Left colon (tissue), 2 donors: ENCODE measurements at regions not wholly inside any gene's neighbourhood (a gene's known extent, or its start where the extent isn't known, plus 50 kb on each side); places are given as distances from the start of the nearest gene placed in this dataset.

Source experiments
- ATAC-seq: fragments of 200-7000 bp; cut with Tn5 transposase; one replicate; pipeline ENCODE4 v1.9.1; 2020; ENCODE audit warnings: mild to moderate bottlenecking, moderate library complexity
- DNase-seq, 2 donors: peaks; one replicate each; pipeline ENCODE4 v3.0.0-alpha.2; 2020
- intact Hi-C, 2 donors: fragments of 100-400 bp; cut with DNase I in 1 of 2; cut with micrococcal nuclease in 1 of 2; formaldehyde crosslinking; loops; one replicate each; pipeline versions ENCODE4 v1.11.2 to v1.14.0; 2022; cut with DNase I, micrococcal nuclease
- donor health status: DM: no; HTN: no; CAD: no.
- donor health status: DM: yes; HTN: yes; CAD: no.

GRCh38 chr1:91575909-91576519 lies 75.4 kb downstream of the CDC7 start:
- intact Hi-C loops: no loop called here
- ATAC-seq (no peak), DNase-seq (no peak)

DNA sequence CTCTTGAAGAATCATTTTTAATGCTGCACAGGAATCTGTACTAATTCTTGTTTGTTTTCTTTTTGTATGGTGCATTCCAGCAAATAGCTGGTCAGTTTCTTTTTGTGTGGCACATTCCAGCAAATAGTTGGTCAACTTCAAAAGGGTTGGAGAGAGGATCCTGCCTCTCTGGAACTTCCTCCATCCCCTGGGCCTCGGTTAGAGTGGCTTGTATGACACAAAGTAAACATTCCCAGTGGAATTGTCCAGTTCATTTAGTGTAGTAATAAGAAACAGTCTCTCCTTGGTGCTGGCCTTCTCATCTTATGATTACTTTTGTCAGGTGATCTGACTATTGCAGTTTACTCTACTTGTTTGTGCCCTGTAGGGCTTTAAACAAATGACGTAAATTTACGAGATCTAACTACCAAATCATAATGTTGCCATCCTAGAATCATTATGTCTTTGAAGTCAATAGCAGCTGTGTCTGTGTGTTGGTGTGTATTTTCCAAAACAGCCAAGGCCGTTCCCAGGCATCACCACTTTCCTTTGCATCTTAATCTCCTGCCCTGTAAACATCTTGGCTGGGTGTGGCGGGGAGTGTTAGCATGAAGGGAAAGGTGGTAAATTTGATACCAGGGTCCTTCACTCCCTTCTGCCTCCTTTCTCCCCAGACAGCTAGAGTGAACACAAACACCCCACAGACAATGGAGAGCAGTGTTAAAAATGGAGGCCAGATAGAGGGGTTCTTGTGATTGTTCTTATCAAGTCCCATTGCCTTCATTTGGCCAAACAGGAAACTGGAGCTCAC lies 77.9 kb downstream of the CDC7 start:
- ATAC-seq: peak; percentile 37
- intact Hi-C loops: no loop called here
- DNase-seq: no peak

DNA sequence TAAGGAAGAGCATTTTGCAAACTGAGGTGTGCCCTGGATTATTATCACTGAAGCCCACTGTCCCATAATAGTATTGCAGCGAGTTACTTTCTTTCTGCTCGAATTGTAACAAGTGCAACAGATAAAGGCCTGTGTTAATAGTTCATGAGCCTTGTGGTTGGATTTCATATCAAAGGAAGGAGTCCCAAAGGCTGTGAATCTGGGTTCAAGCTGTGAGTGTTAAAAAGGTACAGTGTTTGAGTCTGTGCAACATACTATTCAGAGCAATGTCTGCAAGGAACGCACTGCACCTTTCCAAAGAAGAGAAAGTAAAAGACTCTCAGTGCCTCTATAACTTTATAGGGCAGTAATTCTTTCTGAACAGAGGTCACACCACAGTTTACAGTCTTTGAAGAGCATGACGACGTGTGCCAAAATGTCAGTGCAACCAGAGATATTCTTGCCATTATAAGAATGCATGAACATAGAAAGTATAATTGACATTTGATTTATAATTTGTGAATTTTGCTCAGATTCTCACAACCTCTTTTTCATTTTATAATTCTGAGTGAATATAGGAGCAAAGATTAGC lies 79.1 kb downstream of the CDC7 start:
- intact Hi-C loops: no loop called here
- ATAC-seq: peak; percentile 93
- peak in 1 of 2 donors; percentile 19 for DNase-seq

DNA sequence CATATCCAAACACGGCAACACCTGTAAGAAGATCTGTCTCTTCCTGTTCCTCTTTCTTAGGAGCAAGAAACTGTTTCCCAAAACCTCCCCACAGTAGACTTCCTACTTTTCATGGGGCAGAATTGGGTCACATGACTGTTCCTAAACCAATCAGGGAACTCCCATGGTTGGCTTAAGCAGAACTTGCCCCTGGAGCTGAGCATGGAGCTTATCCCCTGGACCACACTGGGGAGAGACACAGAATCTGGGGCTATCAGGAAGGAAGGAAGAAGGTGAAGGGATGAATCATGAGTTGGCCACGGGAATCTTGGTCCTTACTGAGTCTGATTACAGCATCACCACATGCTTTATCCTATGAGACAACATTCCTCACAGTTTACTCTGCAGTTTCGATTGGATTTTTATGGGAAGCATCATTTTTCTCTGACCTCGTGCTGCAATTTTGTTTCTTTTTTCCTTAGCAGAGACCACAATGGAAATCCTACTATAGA lies 81.8 kb downstream of the CDC7 start:
- intact Hi-C loops: no loop called here
- DNase-seq (no peak), ATAC-seq (no peak)

DNA sequence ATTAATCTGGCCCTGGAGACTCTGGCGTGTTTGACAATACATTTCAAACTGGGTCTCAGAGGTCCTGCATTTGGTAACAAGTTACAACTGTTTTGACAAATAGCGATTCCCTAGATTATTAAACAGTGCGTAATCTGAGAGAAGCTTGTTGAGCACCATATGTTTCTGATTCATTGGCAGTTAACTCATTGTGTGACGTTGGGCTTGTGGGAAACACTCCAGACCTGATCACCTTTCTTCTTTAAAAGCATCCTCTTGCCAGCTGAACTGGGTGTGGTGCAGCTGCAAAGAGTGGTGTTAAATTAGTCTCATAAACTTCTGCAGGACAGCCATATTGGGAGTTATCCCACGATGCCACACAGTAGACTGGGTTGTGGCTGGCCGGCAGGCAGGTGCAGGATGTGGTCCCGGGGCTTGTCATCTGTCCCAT lies 82.7 kb downstream of the CDC7 start:
- peak; percentile 26 to 36 for DNase-seq
- ATAC-seq: peak; percentile 71

DNA sequence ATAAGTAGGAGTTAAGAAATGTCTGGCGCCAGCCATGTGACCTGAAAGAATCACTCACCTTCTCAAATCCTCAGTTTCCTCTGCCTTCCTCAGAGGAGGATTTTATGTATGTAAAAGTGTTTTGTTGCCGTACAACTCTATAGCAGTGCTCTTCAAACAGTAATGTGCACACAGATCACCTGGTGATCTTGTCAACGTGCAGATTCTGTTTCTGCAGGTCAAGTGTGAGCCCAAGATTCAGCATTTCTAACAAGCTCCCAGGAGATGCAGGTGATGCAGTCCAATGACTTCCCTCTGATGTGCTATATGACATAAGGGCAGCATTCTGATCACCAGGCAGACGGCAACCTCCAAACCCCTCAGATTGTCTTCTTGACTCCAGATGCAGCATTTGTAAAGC lies 83.7 kb downstream of the CDC7 start:
- no peak for DNase-seq
- ATAC-seq: no peak
- intact Hi-C loops: no loop called here

More for the DNA sequence above, 82.7 kb downstream of the CDC7 start:
- intact Hi-C loops: no loop called here

DNA sequence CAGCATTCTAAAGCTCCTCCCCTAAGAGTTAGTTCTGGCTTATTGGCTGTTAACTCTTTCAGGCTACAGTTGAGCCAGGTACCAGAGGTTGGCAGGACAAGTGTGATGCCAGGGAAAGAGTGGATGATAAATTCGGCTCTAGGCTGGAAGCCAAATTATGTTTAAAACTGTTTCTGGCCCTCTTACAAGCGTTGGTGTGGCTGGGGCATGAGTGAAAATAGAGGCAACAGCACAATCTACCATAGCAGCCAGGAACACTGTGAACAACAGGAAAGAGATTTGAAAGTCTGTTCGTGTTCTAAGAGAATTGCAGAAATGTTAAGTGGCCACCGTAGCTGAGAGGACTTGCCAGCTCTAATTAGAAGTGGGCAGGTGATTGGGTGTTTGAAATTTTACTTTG lies 84.2 kb downstream of the CDC7 start:
- DNase-seq (no peak), ATAC-seq (no peak)
- intact Hi-C loops: no loop called here

DNA sequence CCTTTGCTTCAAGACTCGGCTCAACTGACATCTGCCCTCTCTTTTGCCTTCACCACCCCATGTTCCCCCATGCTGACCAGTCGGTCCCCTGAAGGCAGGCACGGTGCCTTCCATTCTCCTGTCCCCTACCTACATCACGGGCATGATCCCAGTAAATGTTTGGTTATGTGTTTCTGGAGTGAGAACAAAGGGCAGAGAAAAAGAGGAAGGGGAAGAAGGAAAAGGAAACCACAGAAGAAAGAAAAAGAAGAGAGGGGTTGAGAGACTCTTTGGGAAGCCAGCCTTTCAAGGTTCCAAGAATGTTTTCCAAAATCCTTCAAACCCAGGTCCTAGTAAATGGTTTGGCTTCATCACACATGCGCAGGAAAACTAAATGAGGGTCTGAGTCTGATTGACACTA lies 84.9 kb downstream of the CDC7 start:
- no peak for ATAC-seq
- intact Hi-C loops: no loop called here
- no peak for DNase-seq

DNA sequence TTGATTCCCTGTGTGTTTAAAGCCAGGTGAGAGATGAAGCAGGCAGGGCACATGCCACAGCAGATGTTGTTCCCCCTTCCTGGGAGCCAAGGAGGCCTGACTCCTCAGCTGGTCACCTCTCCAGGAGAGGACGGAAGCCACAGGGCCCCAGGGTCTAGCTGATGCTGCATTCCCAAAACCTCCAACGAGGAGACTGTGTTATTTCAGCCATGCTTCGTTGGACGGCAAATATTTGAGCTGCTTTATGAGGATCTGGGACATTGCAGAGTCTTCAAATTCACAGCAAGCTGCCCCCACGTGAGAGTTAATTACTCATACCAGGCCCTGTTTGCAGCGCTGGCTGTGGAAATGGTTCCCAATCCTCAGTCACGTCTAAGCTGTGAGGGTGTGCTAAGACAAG lies 85.3 kb downstream of the CDC7 start:
- intact Hi-C loops: no loop called here
- no peak for DNase-seq
- ATAC-seq: no peak

DNA sequence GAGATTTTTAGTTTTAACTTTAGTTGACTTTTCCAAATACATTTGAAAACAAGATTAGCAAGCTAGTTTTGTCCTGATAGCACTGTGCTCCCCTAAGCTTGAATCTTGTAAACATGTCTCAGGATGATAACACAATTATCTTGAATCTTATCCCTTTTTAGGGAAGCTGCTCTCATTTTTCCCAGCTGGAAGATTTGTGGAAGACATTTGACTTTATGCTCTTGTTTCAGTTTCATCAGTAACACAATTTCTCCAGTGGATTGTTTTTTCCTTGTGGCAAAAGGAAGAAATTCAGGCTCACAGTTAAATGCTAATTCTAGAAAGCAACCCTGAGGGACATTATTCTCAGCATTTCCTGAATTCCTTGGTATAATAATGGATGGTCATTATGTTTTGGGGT lies 88.8 kb downstream of the CDC7 start:
- ATAC-seq (no peak), DNase-seq (no peak)
- intact Hi-C loops: no loop called here

GRCh38 chr1:91591175-91591974 lies 90.7 kb downstream of the CDC7 start:
- no peak for ATAC-seq
- DNase-seq: no peak
- intact Hi-C loops: no loop called here

- intact Hi-C loops: no loop called here
- ATAC-seq: no peak
- DNase-seq: no peak
These were observed 92.2 kb downstream of the CDC7 start for GRCh38 chr1:91592716-91593477.

DNA sequence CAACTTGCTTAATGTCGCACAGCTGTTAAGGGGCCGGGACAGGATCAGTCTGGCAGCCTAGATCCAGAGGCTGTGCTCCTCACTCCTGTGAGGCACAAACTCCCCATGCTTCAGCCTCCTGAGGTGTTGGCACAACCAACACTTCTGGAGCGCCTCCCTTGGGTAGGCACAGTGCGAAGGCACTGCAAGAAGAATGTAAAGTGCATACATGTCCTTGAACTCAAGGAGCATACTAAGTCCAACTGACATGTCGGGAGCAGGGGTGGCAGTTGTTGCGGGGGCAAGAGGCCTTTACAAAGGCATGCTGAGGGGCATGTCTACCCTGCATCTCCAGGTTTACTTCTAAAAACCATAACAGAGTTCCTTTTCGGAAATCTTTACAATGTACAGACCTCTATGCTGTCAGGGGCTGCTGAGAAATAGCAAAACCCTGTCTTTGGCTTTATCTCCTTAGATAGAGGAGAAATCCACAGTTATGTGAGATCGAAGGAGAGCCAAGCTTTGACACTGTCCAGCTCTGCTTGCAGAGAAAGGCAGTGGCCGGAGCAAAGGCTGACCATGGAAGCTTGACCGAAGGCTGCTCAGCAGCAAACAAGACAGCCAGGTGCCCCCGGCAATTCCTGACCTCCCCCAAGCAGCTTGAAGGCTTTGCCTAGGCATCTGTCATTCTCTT lies 93.9 kb downstream of the CDC7 start:
- no peak for DNase-seq
- intact Hi-C loops: no loop called here
- ATAC-seq: no peak

DNA sequence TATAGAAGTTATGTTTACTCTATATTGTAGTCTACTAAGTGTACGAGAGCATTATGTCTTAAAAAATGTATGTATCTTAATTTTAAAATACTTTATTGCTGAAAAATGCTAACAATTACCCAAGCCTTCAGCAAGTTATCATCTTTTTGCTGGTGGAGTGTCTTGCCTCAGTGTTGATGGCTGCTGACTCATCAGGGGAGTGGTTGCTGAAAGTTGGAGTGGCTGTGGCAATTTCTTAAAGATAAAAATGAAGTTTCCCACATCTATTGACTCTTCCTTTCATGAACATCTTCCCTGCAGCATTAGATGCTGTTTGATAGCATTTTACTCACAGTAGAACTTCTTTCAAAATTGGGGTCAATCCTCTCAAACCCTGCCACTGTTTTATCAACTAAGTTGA lies 95.8 kb downstream of the CDC7 start:
- no peak for ATAC-seq
- intact Hi-C loops: no loop called here
- no peak for DNase-seq

DNA sequence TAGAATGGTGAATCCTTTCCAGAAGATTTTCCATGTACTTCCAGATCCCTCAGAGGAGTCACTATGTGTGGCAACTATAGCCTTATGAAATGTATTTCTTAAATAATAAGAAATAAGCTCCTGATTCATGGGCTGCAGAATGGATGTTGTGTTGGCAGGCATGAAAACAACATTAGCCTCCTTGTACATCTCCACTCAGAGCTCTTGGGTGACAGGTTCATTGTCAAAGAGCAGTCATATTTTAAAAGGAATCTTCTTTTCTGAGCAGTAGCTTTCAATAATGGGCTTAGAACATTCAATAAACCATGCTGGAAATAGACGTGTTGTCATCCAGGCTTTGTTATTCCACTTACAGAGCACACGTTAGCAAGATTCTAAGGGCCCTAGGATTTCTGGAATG lies 96.6 kb downstream of the CDC7 start:
- intact Hi-C loops: no loop called here
- DNase-seq: no peak
- no peak for ATAC-seq

DNA sequence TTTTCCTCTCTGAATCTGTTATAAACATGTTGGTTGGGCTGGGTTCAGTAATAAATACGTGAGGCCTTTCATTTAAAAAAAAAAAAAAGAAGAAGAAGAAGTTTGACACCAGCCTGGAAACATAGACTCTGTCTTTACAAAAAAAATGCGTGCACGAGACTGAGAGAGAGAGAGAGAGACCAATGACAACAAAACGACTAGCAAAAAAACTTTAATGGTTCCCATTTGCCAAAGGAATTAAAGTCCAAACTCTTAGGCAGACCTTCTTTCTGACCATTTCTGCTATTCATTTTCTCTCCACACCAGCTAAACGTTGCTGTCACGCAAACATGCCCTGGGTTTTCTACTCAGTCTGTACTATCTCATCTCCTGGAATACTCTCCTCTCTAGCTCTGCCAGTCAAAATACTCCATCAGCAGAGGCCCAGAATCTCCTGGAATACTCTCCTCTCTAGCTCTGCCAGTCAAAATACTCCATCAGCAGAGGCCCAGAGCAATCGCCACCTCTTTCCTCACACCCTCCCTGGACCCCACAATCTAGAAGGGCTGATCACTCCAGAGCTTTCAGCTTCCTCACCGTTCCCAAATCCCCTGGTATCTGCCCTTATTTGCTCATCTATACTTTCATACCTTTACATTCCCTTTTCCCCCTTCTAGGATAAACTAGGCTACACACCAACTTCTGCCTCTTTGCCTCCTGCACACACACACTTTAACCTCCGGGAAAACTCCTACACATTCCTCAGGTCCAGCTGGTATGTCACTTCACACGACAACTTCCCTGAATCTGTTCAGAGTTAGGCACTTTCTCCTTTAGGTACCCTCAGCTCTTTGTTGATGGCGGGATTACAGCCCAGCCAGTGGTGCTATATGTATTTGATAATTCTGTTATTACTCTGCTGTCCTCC lies 100.0 kb downstream of the CDC7 start:
- intact Hi-C loops: no loop called here
- DNase-seq: no peak
- no peak for ATAC-seq
